ENCODE measurements at regions not wholly inside any gene's neighbourhood (a gene's known extent, or its start where the extent isn't known, plus 50 kb on each side); places are given as distances from the start of the nearest gene placed in this dataset.
"Not testable (repeated sequence)": the region's sequence is repeated elsewhere in the genome, so short reads cannot be mapped to it uniquely, and the experiment has no call there.

DNA sequence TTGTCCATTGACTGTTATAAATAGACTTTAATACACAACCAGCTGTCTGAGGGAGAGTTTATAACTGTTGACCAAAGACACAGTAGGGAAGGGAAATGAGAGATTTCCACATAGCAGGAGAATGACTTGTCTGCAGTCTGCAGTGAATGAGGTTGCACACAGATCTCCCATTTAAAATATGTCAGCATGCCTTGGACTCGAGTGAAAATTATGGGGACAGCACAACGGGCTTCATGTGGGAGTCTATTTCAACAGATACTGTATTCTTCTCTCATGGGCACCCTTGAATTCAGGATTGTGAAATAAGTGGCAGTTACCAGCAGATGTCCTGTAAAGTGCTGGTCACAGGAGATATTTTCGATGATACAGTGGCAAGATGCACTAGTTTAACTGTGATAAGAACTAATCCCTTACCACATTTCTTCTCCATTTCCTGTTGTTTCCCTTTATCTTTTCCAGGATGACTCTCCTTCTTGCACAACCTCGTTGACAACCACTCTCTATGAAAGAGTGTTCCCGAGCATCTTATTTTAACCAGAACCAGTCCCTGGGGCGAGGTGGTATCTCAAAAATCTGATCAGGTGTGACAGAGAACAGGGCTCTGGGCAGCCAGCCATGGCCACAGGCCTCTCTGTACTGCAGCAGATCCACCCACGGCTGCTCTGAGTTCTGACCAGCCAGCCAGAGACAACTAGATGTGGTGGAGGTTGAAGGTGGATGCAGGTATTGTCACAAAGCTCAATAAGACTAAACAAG is 51.5 kb upstream of the MAP3K1 start:
- no peak for DNase-seq

- DNase-seq = no peak
Observed at GRCh38 chr5:56763182-56763581, 52.2 kb upstream of the MAP3K1 start.

- no peak for DNase-seq
Observed at GRCh38 chr5:56761151-56761885, 54.0 kb upstream of the MAP3K1 start.

DNA sequence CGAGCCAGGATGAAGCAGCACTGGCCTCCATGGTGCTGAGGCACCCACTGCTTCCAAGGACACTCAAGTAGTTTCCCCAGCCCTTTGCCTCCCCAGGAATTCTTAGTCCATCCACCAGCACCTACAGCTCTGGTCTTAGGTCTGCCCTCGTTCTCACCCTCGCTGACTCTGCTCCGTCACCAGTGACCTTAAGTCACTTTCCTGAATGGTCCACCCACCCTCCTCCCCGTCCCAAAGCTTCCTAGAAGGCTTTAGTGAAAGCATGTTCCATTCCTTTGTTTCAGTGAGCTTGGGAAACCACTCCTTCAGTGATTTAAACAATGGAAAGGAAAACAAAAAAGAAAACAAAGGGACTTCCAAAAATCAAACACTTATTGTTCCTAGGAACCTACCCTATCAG is 54.6 kb upstream of the MAP3K1 start:
- DNase-seq = no peak

GRCh38 chr5:56759521-56760216 is 55.7 kb upstream of the MAP3K1 start:
- no peak for DNase-seq

DNA sequence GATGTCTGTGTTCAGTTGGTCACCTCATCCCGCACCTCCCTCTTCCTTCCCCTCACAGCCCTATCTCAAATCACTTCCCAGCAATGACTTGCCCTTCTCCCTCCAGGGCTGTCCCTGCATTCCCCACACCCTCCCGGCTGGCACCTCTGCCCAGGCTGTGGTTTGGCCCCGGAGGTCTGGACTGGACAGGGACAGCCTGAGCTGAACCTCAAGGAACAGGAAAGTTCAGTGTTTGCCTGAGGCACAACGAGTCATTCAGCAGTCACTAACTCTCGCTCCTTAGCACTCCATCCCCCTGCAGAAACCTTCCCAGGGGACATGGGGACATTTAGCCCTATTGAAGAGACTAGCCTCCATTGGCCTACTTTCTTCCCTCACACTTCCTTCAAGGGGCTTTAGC is 58.3 kb upstream of the MAP3K1 start:
- DNase-seq = no peak

- no peak for DNase-seq
Observed at GRCh38 chr5:56755036-56755555, 60.3 kb upstream of the MAP3K1 start.

DNA sequence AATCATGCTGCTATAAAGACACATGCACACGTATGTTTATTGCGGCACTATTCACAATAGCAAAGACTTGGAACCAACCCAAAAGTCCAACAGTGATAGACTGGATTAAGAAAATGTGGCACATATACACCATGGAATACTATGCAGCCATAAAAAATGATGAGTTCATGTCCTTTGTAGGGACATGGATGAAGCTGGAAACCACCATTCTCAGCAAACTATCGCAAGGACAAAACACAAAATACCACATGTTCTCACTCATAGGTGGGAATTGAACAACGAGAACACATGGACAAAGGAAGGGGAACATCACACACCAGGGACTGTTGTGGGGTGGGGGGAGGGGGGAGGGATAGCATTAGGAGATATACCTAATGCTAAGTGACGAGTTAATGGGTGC is 61.8 kb upstream of the MAP3K1 start:
- not testable (repeated sequence) for DNase-seq

DNA sequence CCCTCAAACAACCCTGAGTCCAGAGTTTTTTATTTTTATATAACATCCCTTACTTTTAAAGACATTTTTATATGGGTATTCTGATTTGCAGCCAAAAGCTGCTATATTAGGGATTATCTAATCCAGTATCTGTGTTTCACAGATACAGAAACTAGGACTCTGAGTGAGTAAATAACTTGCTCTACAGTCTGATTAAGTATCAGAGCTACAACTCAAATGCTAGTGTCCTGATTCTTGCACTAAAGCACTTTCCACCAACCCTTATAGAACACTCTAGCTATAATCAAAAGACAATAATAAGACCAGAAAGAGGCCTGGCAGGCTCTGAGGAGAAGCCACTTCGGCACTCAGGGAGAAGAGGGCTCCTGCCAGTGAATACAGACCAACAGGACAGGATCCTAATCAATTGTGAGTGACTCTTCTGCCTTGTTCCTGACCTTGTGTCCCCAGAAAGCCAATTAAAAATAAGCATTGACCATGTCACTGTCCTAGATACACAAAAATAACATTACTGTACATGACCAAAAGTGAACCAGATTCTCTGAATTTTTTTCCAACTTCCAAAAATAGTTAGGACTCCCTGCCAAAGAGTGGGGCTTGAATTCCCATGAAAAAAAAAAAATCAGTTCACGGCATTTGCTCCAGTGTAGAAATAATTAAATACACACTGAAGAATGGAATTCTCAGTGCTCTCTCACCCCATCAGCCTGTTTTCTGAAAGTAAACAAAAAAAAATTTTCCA is 63.6 kb upstream of the MAP3K1 start:
- DNase-seq = no peak

DNA sequence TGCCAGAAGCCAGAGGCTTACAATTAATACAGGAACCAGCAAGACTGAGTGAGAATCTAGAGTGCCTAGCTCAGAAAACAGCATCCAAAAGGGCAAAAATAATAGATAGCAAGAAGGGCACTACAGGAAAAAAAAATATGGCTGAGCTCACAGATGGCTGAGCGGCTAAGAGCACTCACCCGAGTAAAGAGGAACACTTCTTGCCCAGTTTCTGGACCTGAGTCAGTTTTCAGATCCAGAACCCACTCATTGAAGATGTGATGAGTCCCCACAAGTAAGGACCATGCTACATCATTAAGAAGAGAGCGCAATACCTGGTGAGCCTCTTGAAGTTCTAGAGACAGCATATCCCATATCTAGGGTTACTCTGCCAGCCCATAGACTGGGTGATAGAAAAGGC is 65.5 kb upstream of the MAP3K1 start:
- no peak for DNase-seq

GRCh38 chr5:56746553-56747339 is 68.6 kb upstream of the MAP3K1 start:
- no peak for DNase-seq

- DNase-seq = no peak
Observed at GRCh38 chr5:56745864-56746263, 69.5 kb upstream of the MAP3K1 start.

DNA sequence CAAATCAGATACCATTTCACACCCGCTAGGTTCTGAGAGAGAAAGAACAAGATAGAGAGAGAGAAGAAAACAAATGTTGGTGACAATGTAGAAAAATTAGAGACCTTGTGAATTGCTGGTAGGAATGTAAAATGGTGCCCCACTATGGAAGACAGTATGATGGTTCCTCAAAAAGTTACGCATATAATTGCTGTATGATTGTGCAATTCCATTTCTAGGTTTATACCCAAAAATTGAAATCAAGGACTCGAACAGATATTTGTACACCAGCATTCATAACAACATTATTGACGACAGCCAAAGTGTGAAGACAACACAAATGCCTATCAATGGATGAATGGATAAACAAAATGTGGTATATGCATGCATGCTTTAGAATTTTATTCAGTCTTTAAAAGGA is 74.5 kb upstream of the MAP3K1 start:
- DNase-seq = no peak

DNA sequence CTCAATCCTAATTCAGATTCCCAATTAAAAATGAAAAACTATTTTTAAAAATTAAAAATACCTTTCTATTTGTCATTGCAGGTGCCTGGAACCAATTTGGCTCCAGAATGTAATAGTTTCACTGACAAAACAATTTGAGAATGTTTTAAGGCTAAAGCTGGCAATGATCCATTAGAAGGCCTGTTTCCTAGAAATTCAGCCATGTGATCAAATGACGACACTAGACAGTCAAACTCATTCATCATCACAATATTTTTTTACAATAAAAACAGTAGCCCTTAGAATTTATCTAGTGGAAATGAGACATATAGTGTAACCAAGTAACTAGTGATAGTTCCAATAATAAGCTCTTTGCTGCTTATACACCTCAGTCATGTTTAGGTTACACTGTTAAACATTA is 75.4 kb upstream of the MAP3K1 start:
- DNase-seq = no peak

- DNase-seq = no peak
Observed at GRCh38 chr5:56737951-56738606, 77.3 kb upstream of the MAP3K1 start.

DNA sequence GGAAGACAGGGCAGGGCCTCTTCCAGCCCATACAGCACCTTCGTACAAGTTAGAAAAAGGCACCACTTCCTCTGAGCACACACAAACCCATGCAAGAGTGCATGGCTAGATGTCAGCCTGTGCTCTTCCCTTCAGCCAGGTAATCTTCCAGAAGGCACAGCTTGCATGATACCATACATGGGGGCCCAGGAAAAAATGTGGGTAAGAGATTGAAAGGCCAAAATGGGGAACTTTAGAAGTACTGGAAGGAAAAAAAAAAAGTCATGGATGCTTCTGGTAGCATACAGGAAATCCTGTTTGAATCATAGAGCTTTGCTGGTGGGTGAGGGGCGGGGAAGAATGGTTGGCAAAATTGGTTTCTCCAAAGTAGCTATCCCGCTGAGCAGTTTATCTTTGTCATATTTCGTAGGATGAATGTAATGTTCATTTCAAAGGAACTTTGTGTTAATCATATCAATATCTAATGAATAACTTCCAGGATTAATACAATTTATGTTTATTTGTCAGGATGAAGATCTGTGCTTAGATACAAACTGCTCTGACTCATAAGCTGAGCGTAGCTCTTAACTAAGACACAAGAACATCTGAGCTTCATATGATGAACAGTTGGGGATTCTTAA is 78.2 kb upstream of the MAP3K1 start:
- no peak for DNase-seq

- DNase-seq = no peak
Observed at GRCh38 chr5:56735849-56736641, 79.3 kb upstream of the MAP3K1 start.

GRCh38 chr5:56734091-56734694 is 81.2 kb upstream of the MAP3K1 start:
- DNase-seq = peak; percentile 46

DNA sequence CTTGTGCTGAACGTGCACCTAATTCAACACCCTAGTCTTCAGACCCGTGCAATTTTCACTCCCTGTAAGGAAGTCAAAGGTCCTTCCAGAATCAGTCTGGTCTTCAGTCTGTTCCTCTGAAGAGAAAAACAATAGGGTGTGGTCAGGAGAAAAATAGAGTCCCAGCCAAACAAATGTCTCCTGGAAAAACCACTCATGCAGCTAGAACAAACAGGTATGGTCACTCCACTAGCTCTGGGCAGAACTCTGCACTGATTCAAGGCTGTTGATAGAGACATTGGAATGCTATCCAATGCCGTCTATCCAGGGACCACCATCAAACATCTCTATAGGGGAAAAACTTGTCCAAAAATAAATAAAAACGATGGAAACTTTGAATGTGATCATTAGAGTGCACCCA is 81.8 kb upstream of the MAP3K1 start:
- DNase-seq = no peak

- DNase-seq = no peak
Observed at GRCh38 chr5:56732121-56732520, 83.2 kb upstream of the MAP3K1 start.
